Central memory CD4-positive, alpha-beta T cell (primary cell): ENCODE measurements at regions not wholly inside any gene's neighbourhood (a gene's known extent, or its start where the extent isn't known, plus 50 kb on each side); places are given as distances from the start of the nearest gene placed in this dataset.
"Not testable (repeated sequence)": the region's sequence is repeated elsewhere in the genome, so short reads cannot be mapped to it uniquely, and the experiment has no call there.

Source experiments
- DNase-seq: peaks from one replicate; pipeline ENCODE4 v3.0.0; 2022

DNA sequence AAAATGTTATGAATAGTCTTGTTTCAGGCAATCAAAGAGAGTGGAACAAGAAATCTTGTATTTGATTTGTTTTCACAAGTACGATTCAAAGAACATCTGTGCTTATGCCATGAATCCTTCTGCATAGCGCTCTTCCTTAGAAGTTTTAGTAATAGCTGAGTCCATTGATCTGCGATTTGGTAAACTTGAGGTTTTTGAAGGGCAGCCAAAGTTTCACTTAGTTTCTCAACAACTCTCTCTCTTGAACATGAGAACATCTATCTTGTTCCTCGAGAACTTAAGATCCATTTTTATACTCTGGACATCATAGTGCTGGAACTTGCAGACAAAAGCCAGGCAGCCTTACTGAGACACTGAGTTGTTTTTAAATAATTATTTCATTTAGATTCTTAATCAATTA is 96.2 kb upstream of the USP15 start:
- no peak for DNase-seq

DNA sequence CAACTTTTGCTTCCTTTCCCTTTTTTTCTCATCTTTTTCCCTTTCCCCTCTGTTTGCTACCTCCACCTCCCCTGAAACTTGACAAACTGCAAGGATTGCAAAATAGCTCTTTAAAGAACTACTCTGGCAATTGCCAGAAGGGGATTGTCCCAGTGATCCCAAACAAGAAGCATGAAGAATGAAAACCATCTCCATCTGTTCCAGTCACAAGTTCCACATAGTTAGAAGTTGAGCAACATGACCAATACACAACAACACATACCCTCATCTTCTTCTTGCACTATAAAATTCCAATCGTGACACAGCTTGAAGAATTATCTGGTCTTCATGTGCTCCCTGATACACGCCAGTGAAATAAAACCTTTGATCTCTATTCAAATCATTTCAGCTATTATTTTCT is 93.7 kb upstream of the USP15 start:
- DNase-seq, result no peak

DNA sequence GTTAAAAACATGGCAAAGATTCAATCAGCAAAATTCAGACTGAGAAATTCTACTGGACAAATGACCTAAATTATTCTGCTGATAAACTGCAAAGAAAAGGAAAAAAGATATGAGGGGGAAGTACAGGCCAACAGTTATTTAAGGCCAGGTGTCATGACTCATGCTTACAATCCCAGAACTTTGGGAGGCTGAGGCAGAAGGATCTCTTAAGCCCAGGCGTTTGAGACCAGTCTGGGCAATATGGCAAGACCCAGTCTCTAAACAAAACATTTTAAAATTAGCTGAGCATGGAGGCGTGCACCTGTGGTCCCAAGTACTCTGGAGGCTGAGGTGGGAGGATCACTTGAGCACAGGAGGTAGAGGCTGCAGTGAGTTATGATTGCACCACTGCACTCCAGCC is 91.8 kb upstream of the USP15 start:
- DNase-seq, result no peak

DNA sequence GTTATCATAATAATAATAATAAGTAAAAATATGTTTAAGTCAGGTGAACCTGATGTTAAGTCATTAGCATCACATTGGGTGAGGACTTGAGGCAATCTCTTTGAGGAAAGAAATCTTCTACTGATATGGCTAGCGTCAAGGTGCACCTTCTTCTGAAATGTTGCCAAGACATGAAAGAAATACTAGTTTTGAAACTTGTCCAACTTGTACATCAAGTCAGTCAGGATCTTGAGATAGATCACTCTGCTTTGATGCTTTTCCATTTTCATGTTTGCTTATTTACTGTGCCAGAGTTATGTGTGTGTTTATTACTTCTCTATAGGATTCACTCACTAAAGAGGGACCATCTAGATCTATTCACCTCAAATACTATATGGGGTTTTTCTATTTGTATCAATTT is 90.0 kb upstream of the USP15 start:
- no peak for DNase-seq

DNA sequence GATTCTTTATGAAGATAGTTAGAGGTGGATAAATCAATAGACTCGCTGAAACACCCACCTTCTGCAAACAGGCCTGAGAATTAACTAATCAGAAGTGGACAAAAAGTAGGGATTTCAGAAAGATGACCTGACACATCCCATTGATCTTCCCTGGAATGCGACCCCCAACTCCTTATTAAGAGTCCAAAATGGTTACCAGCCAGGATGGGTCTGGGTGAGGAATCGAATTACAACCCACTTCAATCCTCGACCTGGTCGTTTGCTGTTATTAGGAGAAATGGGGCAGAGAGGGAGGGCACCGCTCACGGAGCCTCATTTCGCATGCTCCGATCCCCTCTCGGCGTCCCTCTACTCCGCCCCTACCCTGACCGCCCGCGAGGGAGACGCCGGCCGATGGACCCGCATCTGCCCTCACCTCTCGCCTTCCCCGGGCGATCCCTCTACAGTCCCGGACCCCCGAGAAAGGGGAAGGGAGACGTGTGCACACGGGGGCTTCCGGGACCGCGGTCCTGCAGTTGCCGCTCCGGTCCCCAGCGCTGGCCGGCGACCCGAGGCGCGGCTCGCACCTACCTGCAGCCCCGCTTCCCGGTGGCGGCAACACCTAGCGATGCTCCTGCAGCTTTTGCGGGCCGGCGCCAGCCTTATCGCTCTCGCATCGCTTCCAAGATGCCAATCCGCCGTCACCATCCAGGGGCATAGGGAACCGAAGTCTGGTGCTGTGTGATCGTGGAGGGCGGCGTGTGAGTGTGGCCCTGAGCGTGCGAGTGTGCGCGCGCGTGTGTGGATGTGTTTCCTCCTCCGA is 69.3 kb upstream of the USP15 start:
- peak; percentile 6 for DNase-seq

DNA sequence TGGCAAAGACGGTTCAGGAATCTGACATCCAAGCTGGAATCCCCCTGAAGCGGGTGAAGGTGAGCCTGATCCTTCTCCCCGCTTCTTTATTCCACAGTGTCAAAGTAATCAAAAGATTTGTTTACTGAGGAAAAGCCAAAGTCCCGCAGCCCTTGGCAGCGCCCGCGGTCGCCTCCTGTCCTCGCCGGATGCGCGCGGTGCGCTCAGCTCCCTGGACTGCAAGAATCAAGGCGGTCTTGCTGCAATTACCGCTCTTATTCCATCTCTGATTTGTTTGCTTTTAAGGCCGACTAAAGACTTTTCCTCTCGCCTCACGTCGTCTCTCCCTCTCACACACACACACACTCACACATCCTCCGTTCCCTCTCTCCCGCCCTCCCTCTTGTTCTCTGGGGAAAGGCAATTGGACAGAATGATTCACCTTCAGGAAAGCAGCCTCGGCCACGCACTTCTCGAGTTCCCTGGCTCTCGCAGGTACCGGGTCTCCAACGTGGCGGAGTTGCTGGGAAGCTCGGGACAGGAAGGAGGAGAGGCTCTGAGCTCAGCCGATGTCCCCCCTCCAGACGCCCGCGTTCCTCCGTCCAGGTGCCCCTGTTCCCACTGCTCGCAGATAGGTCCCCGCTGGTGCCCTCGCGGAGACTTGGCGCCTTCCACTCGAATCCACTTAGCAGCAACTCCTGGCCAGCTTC is 68.6 kb upstream of the USP15 start:
- DNase-seq, result peak; percentile 9

DNA sequence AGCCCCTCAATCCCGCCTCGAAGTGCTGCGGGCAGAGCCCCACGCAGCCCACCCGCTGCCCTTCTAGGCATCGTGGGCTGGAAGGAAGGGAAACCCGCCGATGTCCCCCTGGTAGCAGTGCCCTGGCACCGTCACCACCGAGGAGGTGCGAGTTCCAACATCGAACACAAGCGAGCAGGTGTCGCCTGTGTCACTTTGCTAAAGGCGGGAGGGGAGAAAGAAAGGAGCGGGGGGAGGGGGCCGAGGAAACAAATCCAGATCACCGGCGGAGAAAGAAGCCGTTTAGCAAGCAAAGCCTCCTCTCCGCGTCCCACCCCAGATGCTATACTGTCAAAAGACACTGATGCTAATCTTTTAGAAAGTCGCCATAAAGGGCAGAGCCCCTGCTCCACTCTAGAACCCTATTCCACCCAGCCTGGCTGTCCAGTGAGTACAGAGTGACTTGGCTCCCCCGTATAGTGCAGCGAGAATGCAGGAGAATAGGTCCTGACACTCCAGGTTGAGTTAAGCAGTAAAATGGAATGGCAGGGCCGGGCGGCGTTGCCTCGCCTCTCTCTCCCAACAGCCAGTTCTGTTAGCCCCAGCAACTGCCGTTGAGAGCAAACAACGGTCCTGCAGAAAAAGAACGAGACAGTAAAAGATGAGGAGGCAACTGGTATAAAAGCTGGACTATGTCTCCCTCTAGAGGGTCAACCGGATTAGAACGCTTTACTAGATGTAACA is 67.9 kb upstream of the USP15 start:
- peak; percentile 62 for DNase-seq

DNA sequence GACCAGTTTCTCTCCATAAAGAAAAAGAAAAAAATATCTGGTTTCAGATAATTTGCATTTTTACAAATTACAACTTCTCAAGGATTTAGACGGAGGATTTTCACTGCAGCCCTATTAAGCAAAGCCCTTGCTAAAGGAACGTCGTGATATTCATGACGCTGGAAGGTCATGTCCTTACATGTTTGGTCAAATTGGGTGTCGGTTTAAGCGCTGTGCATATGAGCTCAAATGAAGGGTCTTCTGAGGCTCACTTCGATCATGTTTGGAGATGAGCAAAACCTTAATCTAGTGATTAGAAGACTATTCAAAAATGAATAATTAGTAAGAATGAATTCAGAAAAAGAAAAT is 67.3 kb upstream of the USP15 start:
- DNase-seq, result no peak

DNA sequence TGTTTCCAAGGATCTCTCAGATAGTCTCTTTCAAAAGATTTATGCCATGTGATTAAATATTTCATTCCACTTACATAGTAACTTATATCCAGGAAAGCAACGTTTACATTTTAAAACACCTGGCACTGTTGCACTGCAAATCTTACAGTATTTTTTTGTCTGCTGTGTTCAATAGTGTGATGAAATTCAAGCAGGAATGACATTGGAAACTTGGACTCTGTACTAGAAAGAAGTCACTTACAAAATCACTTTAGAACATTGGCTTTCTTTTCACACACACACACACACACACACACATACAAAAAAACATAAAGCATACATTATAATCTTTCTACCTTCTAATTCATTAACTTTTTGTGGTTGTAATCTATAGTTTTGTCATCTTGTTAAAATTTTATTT is 66.2 kb upstream of the USP15 start:
- DNase-seq, result no peak

DNA sequence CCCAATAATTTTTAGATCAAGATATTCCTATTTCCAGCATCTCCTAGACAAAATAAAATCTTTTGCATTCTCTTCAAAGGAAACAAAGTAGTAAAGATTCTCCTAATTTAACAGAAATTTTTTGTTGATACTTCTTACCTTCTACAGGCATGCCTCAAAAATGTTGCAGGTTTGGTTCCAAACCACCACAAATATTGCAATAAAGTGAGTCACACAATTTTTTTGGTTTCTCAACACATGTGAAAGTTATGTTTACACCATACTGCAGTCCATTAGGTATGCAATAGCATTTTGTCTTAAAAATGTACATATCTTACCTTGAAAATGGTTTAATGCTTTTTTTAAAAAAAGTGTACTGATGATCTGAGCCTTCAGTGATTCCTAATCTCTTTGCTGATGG is 65.6 kb upstream of the USP15 start:
- no peak for DNase-seq

DNA sequence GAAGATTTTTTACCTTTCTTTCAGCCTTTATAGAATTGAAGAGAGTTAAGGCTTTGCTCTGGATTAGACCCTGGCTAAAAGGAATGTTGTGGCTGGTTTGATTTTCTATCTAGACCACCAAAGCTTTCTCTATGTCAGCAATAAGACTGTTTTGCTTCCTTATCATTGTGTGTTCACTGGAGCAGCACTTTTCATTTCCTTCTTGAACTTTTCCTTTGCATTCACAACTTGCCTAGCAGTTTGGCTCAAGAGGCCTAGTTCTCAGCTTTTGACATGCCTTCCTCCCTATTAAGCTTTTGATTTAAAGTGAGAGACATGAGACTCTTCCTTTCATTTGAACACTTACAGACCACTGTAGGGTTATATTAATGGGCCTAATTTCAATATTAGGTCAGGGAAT is 64.1 kb upstream of the USP15 start:
- no peak for DNase-seq

DNA sequence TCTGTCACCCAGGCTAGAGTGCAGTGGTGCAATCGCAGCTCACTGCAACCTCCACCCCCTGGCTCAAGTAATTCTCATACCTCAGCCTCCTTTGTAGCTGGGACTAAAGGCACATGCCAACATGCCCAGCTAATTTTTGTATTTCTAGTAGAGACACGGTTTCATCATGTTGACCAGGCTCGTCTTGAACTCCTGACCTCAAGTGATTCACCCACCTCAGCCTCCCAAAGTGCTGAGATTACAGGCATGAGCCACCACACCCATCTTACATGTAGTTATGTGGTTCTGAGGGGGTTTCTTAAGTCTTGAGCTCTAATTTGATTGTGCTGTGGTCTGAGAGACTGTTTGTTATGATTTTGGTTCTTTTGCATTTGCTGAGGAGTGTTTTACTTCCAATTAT is 57.3 kb upstream of the USP15 start:
- DNase-seq, result not testable (repeated sequence)

DNA sequence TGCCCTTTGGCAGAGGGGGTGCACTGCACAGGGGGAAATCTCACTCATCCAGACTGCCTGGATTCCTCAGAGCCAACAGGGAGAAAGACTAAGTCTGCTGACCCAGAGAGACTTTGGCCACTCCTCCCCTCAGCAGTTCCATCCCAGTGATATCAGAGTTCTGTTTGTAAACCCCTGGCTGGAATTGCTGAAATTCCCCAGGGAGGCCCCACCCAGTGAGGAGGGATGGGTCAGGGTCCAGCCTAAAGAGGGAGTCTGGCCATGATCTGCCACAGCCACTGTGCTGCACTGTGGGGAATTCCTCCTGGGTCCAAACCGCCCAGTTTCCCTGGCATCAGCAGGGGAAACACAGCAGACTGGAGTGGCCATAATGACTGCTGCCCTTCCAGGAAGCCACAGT is 54.9 kb upstream of the USP15 start:
- no peak for DNase-seq

DNA sequence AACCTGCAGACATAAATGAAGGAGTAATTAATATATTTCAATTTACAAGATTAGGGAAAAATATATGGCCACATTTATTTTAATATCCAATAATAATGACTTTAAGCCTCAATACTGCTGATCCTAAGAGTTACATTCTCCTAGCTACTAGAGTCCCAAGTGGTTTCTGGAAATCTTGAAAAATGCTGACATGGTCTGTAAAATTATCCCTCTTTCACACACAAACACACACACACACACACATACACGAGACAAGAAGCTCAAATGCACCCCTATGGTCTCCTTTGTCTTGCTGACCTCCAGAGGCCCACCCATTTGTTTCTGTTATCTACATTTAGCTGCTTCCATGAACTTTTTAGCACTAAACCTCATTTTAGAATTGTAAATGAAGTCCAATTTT is 53.0 kb upstream of the USP15 start:
- DNase-seq, result no peak
